HG03196 (cell line): ENCODE measurements at regions not wholly inside any gene's neighbourhood (a gene's known extent, or its start where the extent isn't known, plus 50 kb on each side); places are given as distances from the start of the nearest gene placed in this dataset.

Experiments
- ATAC-seq: cut with Tn5 transposase; IDR thresholded peaks from one replicate; pipeline ENCODE4 v1.9.1; 2021; ENCODE audit not compliant: unreplicated experiment

DNA sequence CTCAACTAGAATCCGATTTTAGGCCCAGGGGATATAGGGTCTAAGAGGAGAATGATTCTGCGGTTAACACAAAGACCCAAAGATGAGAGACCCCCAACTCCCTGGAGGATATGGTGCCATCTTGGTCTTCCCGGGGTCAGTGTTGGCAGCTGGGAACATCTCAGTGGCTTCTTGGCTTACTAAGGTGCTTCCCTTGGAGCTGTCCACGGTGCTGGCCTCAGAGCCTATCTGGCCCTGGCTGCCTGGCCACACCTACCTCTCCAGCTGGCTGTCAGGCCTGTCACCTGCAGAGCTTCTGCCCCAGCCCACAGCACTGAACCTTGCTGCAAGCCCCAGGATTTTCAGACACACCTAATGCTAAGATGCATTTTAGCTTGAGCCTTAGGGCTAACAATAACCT is 70.7 kb upstream of the THY1 start:
- ATAC-seq = no peak

DNA sequence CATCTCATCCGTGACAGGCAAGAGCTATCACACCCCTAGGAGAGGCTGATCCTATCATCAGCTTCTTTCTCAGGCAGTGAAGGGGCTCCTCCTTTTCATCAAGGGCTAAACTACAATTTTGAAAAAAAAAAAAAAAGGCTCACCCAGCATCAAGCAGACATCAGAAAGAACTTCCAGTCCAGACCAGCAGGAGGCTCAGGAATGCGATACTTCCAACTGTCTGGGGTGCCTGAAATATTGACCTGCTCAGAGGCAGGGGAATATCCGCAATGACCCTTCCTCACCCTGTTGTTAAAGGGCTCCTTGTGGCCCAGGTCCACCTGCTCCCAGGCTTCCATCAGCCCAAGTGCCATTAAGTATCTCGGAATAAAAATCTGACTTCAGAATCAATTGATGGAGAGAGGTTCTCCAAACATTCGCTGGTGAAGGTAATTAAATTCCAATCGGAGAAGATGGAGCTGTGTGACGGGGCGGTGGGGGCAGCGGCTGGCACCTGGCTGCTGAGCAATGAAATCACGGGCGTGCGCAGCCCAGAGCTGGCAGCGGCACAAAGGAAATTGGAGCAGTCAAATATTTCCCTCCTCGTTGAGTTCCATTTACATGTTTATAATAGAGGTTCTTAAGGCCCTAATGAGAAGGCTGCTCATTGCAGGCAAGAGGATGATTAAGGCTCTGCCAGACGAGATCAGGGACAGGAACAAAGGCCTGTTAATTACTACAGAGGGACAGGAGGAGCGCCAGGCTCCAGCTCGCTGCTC is 69.0 kb upstream of the THY1 start:
- ATAC-seq = no peak

- no peak for ATAC-seq
Observed at GRCh38 chr11:119490253-119491006, 67.5 kb upstream of the THY1 start.

GRCh38 chr11:119489087-119489486 is 66.1 kb upstream of the THY1 start:
- ATAC-seq = no peak

GRCh38 chr11:119488256-119488995 is 65.5 kb upstream of the THY1 start:
- no peak for ATAC-seq

GRCh38 chr11:119486691-119487259 is 63.8 kb upstream of the THY1 start:
- ATAC-seq = no peak

DNA sequence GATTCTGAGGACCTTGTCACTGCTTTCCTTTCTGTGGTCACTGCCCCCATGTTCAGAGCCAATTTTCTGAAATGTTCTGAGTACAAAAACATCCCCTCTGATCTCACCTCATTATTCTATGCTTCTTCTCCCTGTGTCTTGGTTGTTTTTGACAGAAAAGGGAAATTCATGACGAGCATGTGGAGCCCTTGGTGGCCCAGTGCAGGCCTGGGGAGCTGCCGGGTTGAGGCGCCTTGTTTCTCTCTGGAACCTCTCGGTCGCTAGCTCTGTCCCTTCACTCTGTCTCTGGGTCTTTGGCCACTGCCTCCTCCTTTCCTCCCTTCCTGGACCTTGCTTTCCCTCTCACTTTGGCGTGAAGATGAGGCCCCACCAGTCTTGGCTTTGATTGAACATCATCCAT is 63.0 kb upstream of the THY1 start:
- no peak for ATAC-seq

DNA sequence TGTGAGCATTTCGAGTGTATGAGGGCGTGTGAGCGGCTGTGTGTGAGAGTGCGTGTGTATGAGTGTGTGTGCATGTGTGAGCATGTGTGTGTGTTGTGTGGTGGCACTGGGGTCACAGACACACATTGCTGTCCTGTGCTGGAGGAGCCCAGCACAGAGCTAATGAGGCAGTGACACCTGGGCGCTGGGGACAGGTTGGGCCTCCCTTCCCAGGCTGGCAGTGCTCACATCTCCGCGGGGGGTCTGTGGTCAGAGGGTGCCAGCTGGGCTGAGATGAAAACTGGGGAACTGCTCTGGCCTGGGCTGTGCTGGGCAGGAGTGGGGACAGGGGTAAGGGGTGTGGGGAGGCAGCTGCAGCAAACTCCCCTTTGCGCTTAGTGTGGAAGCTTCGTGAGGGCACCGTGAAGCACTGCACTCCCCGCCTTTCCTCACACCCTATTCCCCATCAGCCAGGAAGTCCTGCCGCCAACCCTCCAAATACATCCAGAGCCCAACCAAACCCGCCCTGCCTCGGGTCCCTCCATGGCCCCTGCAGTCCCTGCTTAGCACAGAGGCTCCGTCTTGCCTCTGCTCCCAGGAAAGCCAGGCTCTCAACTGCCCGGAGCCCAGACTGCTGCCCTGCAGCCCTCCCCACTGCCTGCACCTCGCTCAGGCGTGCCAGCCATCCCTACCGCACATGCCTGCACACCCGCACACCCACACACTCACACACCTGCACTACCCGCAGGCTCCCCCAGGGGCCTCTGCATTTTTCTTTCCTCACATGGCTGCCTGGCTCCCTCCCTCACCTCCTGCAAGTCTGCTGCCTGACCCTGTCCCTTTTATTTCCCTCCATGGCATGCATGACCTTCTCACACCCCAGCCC is 62.0 kb upstream of the THY1 start:
- no peak for ATAC-seq

DNA sequence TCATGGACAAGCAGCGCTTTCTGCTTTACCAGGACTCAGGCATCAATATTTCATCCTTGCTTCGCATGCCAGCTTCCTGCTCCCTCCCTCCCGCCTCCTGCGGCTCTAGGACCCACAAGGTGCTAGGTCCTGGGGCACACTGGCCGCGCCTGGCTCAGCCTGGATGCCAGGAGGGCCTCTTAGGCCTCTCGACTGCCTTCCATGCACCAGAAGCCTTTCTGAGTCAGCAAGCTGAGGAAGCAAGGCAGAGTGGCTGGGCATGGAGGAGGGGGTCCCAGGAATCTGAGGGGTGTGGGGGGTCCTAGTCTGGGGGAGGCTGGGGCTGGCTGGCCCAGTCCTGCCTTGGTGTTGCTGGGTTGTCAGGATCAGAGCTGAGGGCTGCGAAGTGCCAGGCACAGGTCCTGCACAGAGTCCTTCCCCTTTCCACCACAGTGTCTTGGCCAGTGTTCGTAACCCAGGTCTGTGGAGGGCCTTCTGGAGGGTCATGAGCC is 61.0 kb upstream of the THY1 start:
- ATAC-seq = no peak

DNA sequence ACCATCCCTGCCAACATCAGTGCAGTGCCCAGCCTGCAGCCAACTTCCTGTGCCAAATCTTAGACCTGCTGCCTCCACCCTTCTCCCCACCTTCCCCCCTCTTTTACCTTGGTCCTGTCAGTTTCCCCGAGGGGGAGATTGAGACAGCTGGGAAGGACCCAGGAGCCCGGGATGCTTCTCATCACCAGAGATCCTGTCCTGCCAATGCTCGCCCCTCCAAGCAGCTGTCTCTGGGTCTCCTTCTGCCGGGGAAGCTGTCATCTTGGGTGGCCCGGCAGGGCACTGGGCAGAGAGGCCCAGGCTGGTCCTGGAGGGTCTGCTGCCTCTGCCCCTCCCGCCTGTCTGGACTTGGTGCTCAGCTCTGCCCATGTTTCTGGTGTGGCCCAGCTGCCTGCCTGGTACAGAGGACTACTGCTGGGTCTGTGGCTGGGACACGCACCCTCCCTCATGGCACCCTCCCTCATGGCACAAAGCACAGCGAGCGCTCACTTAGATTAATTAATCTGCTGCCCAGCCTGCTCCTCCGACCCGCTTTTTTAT is 60.4 kb upstream of the THY1 start:
- ATAC-seq = no peak

DNA sequence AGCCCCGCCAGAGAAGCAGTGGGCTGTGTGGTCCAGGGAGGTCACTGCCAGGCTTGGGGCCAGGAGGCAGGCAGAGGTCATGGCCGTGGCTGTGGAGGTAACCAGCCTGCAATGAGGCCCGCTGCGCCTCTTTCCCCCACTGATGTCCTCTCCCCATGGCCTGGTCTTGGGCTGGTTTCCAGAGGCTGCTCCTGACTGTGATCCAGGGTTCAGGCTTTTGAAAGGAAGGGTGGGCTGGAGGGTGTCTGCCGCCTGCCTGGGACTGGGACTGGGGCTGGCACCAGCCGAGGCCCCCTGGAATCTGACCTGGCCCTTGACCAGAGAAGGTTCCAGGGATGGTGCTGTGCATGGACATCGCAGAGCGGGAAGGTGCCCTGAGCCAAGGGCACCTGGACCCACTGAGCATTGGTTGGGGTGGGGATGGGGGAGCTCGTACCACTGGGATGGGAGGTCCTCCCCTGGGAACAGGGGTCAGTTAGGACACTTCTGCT is 59.6 kb upstream of the THY1 start:
- ATAC-seq = no peak

- ATAC-seq = peak; percentile 4
Observed at GRCh38 chr11:119481667-119482400, 58.9 kb upstream of the THY1 start.

- peak; percentile 65 for ATAC-seq
Observed at GRCh38 chr11:119481021-119481666, 58.2 kb upstream of the THY1 start.

GRCh38 chr11:119480380-119481020 is 57.5 kb upstream of the THY1 start:
- no peak for ATAC-seq

GRCh38 chr11:119479685-119480275 is 56.8 kb upstream of the THY1 start:
- ATAC-seq = no peak

GRCh38 chr11:119478711-119479285 is 55.8 kb upstream of the THY1 start:
- no peak for ATAC-seq

DNA sequence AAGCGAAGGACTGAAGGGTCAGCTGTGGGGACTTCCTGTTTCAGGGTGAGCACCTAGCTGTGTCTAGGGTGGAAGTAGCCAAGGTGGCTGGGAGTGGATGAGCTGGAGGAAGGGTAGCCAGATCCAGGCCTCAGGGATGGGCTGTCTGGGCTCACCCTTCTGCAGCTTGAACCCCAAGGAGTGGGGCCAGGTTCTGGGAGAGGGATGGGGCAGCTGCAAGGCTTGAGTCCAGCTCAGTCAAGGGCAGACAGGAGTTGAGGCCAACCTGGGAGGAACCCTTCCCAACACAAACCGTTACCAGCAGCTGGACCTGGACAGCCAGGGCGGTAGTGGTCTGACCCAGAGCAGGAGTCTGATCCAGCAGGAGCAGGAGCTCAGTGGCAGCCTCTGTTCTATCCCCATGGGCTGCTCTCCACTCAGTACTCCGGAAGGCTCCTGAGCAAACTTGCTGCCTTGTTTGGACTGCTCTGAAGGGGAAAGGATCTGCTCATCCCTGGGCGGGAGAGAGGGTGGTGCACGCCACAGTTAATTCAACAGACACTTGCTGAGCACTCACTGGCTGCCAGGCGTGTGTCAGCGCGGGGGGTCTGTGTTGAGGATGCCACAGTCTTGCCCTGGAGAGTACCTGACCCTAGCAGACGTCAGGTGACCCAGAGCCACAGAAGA is 53.8 kb upstream of the THY1 start:
- ATAC-seq = no peak
